ENCODE measurements at regions not wholly inside any gene's neighbourhood (a gene's known extent, or its start where the extent isn't known, plus 50 kb on each side); places are given as distances from the start of the nearest gene placed in this dataset.

DNA sequence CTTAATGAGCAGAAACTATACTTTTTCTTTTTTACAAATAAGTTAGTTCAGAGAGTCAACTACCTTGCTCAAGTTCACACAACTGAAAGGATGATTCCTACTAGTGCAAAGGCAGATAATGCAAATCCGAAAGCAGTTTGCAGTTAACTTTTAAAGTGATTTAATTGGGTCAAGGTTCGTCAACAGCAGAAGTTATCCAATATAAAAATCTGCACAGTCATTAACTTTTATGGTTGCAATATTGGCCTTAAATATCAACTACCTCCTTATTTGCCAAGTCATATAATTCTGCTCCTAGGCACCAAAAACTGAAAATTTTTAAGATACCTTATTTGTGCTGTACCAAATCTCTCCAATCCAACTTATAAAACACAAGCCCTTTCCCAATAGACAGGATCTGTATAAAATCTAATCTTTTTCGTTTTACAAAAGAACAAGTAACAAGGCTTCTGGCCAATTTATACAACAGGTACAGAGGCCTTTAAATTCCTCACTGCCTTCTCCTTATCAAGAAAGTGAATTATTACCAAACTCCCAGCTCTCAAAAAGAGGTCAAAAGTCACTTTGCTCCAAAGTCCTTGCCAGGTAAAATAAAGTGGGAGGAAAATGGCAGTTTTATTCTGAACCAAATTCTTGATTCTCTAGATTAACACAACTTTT lies 416.6 kb upstream of the NECTIN3 start:
- TF ChIP-seq POLR2A (IDR thresholded peaks at IDR 0.05; ENCODE audit: low read length): no peak
- TF ChIP-seq GATA1 (IDR thresholded peaks at IDR 0.05; ENCODE audit: low read depth, low read length): no peak

Measured in erythroblast (primary cell).